IMR-90 (cell line): ENCODE measurements at regions not wholly inside any gene's neighbourhood (a gene's known extent, or its start where the extent isn't known, plus 50 kb on each side); places are given as distances from the start of the nearest gene placed in this dataset.

Experiments used
- ATAC-seq: fragments of 200-7000 bp; cut with Tn5 transposase; 2 replicates; pipeline ENCODE4 v1.9.1; 2020; ENCODE audit warnings: low read depth, mild to moderate bottlenecking, moderate library complexity
- BruUV-seq: library from RNA; stranded (reverse); fragments of 400-500 nt; replicated peaks from 2 replicates; lab custom pipeline; 2021; lab: Mats Ljungman, UMichigan
- CTCF ChIA-PET: fragments of 300-600 bp; formaldehyde crosslinking; extraction: SDS; loops from one replicate; lab custom pipeline; 2021; ENCODE audit warnings: antibody characterized with exemption; lab: Yijun Ruan, JAX
- POLR2A ChIA-PET: fragments of 300-600 bp; sonication (Branson Sonifier 250); formaldehyde crosslinking; loops from one replicate; lab custom pipeline; 2022; ENCODE audit warnings: antibody characterized with exemption; ENCODE audit not compliant: unreplicated experiment; lab: Charles Lee
- DNase-seq: peaks from one replicate; pipeline ENCODE4 v3.0.0; 2013
- H2AFZ ChIP-seq: replicated peaks from 2 replicates; pipeline ENCODE3; 2013; ENCODE audit warnings: low read length, mild to moderate bottlenecking; ENCODE audit not compliant: poor library complexity
- H2AK5ac ChIP-seq: 2 replicates; pipeline ENCODE4 v1.6.1; 2013; ENCODE audit warnings: low read depth, low read length, inconsistent platforms
- H2AK9ac ChIP-seq: replicated peaks from 2 replicates; pipeline ENCODE3; 2013; ENCODE audit warnings: mild to moderate bottlenecking, low read depth, low read length, moderate library complexity; ENCODE audit not compliant: poor library complexity
- H2BK120ac ChIP-seq: 2 replicates; pipeline ENCODE4 v1.6.1; 2013; ENCODE audit warnings: low read depth, low read length, inconsistent platforms
- H2BK15ac ChIP-seq: 3 replicates; pipeline ENCODE4 v1.6.1; 2013; ENCODE audit warnings: low read depth, low read length, inconsistent platforms
- H2BK20ac ChIP-seq: 2 replicates; pipeline ENCODE4 v1.6.1; 2013; ENCODE audit warnings: low read depth, mild to moderate bottlenecking, inconsistent platforms, low read length, moderate library complexity
- H2BK5ac ChIP-seq: 2 replicates; pipeline ENCODE4 v1.6.1; 2013; ENCODE audit warnings: mild to moderate bottlenecking, low read depth, low read length, inconsistent platforms; ENCODE audit not compliant: poor library complexity, severe bottlenecking
- H3K14ac ChIP-seq: replicated peaks from 2 replicates; pipeline ENCODE4 v1.6.1; 2013; ENCODE audit warnings: low read depth, low read length, inconsistent platforms
- H3K18ac ChIP-seq: 2 replicates; pipeline ENCODE4 v1.6.1; 2013; ENCODE audit warnings: low read depth, low read length, control low read depth
- H3K23ac ChIP-seq: 2 replicates; pipeline ENCODE4 v1.6.1; 2013; ENCODE audit warnings: low read depth, low read length, inconsistent platforms
- H3K27ac ChIP-seq: 2 replicates; pipeline ENCODE4 v1.5.1; 2013; ENCODE audit warnings: mild to moderate bottlenecking, control low read depth, low read length; ENCODE audit not compliant: insufficient read depth
- H3K27me3 ChIP-seq: 2 replicates; pipeline ENCODE4 v1.6.1; 2013; ENCODE audit warnings: low read length; ENCODE audit not compliant: control insufficient read depth, insufficient read depth
- H3K36me3 ChIP-seq: 2 replicates; pipeline ENCODE4 v1.6.1; 2013; ENCODE audit warnings: low read length, mixed read lengths; ENCODE audit not compliant: control insufficient read depth, insufficient read depth
- H3K4ac ChIP-seq: 2 replicates; pipeline ENCODE4 v1.6.1; 2013; ENCODE audit warnings: low read depth, low read length, inconsistent platforms
- H3K4me1 ChIP-seq: 2 replicates; pipeline ENCODE4 v1.6.1; 2013; ENCODE audit warnings: low read length, mixed read lengths; ENCODE audit not compliant: control insufficient read depth, insufficient read depth
- H3K4me2 ChIP-seq: 2 replicates; pipeline ENCODE4 v1.6.1; 2013; ENCODE audit warnings: low read depth, mild to moderate bottlenecking, control low read depth, low read length, moderate library complexity
- H3K4me3 ChIP-seq: 2 replicates; pipeline ENCODE4 v1.5.1; 2013; ENCODE audit warnings: low read depth, mild to moderate bottlenecking, control low read depth, low read length, moderate library complexity; ENCODE audit not compliant: insufficient read depth
- H3K56ac ChIP-seq: 2 replicates; pipeline ENCODE4 v1.6.1; 2013; ENCODE audit warnings: low read length, inconsistent platforms; ENCODE audit not compliant: insufficient read depth; ENCODE audit errors: extremely low read depth
- H3K79me1 ChIP-seq, 2 experiments: 2 replicates each; pipeline ENCODE4 v1.6.1; 2013; ENCODE audit warnings: low read length in 2 of 2, inconsistent platforms in 1 of 2, low read depth in 1 of 2
- H3K9ac ChIP-seq: 2 replicates; pipeline ENCODE4 v1.6.1; 2013; ENCODE audit warnings: low read depth, low read length, control low read depth
- H3K9me1 ChIP-seq: 2 replicates; pipeline ENCODE4 v1.6.1; 2013; ENCODE audit warnings: low read length, inconsistent platforms; ENCODE audit not compliant: insufficient read depth
- H3K9me3 ChIP-seq: 2 replicates; pipeline ENCODE4 v1.6.1; 2013; ENCODE audit warnings: low read length; ENCODE audit not compliant: control insufficient read depth, insufficient read depth
- H4K20me1 ChIP-seq: 2 replicates; pipeline ENCODE4 v1.6.1; 2013; ENCODE audit warnings: low read length, inconsistent platforms; ENCODE audit not compliant: insufficient read depth
- H4K5ac ChIP-seq: 2 replicates; pipeline ENCODE4 v1.6.1; 2013; ENCODE audit warnings: mild to moderate bottlenecking, low read depth, low read length, control low read depth
- H4K8ac ChIP-seq, 2 experiments: 2 replicates each; pipeline ENCODE4 v1.6.1; 2013; ENCODE audit warnings: low read depth in 2 of 2, low read length in 2 of 2, control low read depth in 1 of 2, inconsistent platforms in 1 of 2
- H4K91ac ChIP-seq: 2 replicates; pipeline ENCODE4 v1.6.1; 2013; ENCODE audit warnings: low read depth, low read length, inconsistent platforms; ENCODE audit not compliant: insufficient read depth
- BHLHE40 ChIP-seq: fragments of 150-350 bp; IDR thresholded peaks from 2 replicates; pipeline ENCODE4 v1.6.1; 2016; ENCODE audit warnings: mild to moderate bottlenecking, low read depth, low read length
- CEBPB ChIP-seq: IDR thresholded peaks from 2 replicates; pipeline ENCODE4 v1.6.1; 2012; ENCODE audit warnings: low read depth, low read length, improper control_type of control experiment
- CHD1 ChIP-seq: IDR thresholded peaks from 2 replicates; pipeline ENCODE4 v1.6.1; 2012; ENCODE audit warnings: low read depth, low read length, improper control_type of control experiment
- CTCF ChIP-seq: conservative IDR thresholded peaks from 2 replicates; pipeline ENCODE4 v1.5.1; 2012; ENCODE audit warnings: mild to moderate bottlenecking, low read depth, low read length, improper control_type of control experiment
- ELK1 ChIP-seq: fragments of 150-350 bp; IDR thresholded peaks from 2 replicates; pipeline ENCODE4 v1.6.1; 2016; ENCODE audit warnings: low read depth, mild to moderate bottlenecking, low read length, moderate library complexity, borderline replicate concordance
- FOS ChIP-seq: fragments of 150-350 bp; IDR thresholded peaks from 2 replicates; pipeline ENCODE4 v1.6.1; 2016; ENCODE audit warnings: low read depth, low read length
- MAFK ChIP-seq: IDR thresholded peaks from 2 replicates; pipeline ENCODE4 v1.6.1; 2012; ENCODE audit warnings: low read depth, low read length, improper control_type of control experiment
- MAZ ChIP-seq: IDR thresholded peaks from 2 replicates; pipeline ENCODE4 v1.6.1; 2012; ENCODE audit warnings: low read depth, mild to moderate bottlenecking, low read length, improper control_type of control experiment, moderate library complexity, borderline replicate concordance
- MXI1 ChIP-seq: IDR thresholded peaks from 2 replicates; pipeline ENCODE4 v1.6.1; 2012; ENCODE audit warnings: low read depth, mild to moderate bottlenecking, low read length, moderate library complexity, borderline replicate concordance
- NFE2L2 ChIP-seq: fragments of 150-350 bp; IDR thresholded peaks from 2 replicates; pipeline ENCODE4 v1.6.1; 2016; ENCODE audit warnings: low read depth, mild to moderate bottlenecking, low read length
- POLR2A ChIP-seq: IDR thresholded peaks from 2 replicates; pipeline ENCODE4 v1.6.1; 2012; ENCODE audit warnings: mild to moderate bottlenecking, low read depth, low read length
- RAD21 ChIP-seq: IDR thresholded peaks from 2 replicates; pipeline ENCODE4 v1.6.1; 2012; ENCODE audit warnings: low read length, improper control_type of control experiment
- RCOR1 ChIP-seq: IDR thresholded peaks from 2 replicates; pipeline ENCODE4 v1.6.1; 2012; ENCODE audit warnings: mild to moderate bottlenecking, low read length, improper control_type of control experiment; ENCODE audit not compliant: insufficient replicate concordance
- RFX5 ChIP-seq: IDR thresholded peaks from 2 replicates; pipeline ENCODE4 v1.8.0; 2012; ENCODE audit warnings: low read depth, mild to moderate bottlenecking, low read length, moderate library complexity
- SMC3 ChIP-seq: fragments of 150-350 bp; IDR thresholded peaks from 2 replicates; pipeline ENCODE4 v1.6.1; 2016; ENCODE audit warnings: low read depth, mild to moderate bottlenecking, antibody characterized with exemption, low read length, moderate library complexity
- USF2 ChIP-seq: fragments of 150-350 bp; IDR thresholded peaks from 2 replicates; pipeline ENCODE4 v1.6.1; 2017; ENCODE audit warnings: mild to moderate bottlenecking, antibody characterized with exemption, low read length, low read depth
- WGBS, 2 experiments: methylation state at CpG; one replicate each; pipeline versions ENCODE4 v1.1.5 to v1.1.7; 2013; ENCODE audit warnings: missing lambda C conversion rate in 2 of 2; ENCODE audit not compliant: insufficient read length in 1 of 2; ENCODE audit errors: extremely low coverage in 2 of 2; 5-methylcytosine and 5-hydroxymethylcytosine counted together
- dilution Hi-C: fragments of 300-500 bp; cut with HindIII; formaldehyde crosslinking; loops from one replicate; pipeline ENCODE4 v1.14.3; 2018; ENCODE audit warnings: low sequenced_read_pairs; ENCODE audit not compliant: unreplicated experiment
- in situ Hi-C: fragments of 300-500 bp; cut with MboI; formaldehyde crosslinking; loops from 3 replicates; pipeline ENCODE4 v1.14.3; 2019; ENCODE audit warnings: low sequenced_read_pairs, inconsistent platforms, mixed read lengths
- intact Hi-C: fragments of 100-400 bp; cut with micrococcal nuclease; formaldehyde crosslinking; loops from 2 replicates; pipeline ENCODE4 v1.10.0; 2022

GRCh38 chr13:53238261-53238660, 209.6 kb downstream of the OLFM4 start:
- no peak for DNase-seq
- CTCF ChIA-PET, result no interaction called here
- Histone ChIP-seq H3K4ac (no peak overlapping the region), H3K14ac (no peak overlapping the region), H3K4me2 (no peak overlapping the region), H3K36me3 (no peaks in the 10 kb centered on the region), H2BK120ac (no peak overlapping the region), H3K9me3 (peaks cover 2% of the 10 kb centered on the region; the same call in 1 of the 2 replicates), H3K79me1 (no peaks in the 10 kb centered on the region), H3K4me3 (no peak overlapping the region), H4K20me1 (no peaks in the 10 kb centered on the region), H2BK20ac (no peak overlapping the region), H3K27ac (no peak overlapping the region), H4K5ac (no peak overlapping the region), H2BK5ac (no peak overlapping the region), H3K23ac (no peak overlapping the region), H2AFZ (no peak overlapping the region), H3K4me1 (no peaks in the 10 kb centered on the region), H3K27me3 (no peaks in the 10 kb centered on the region), H3K56ac (no peak overlapping the region), H2AK9ac (no peak overlapping the region), H4K8ac (no peak overlapping the region), H2AK5ac (no peak overlapping the region), H3K9ac (no peak overlapping the region), H4K91ac (no peak overlapping the region), H2BK15ac (no peak overlapping the region), H3K18ac (no peak overlapping the region), H3K9me1 (no peaks in the 10 kb centered on the region)
- 11% methylated on average over 5 of the region's 10 CpGs; no CpG with 5 or more reads in 1 of the 2 experiments for WGBS, 2 experiments
- POLR2A ChIA-PET, result no interaction called here
- BruUV-seq, result no TSS peak
- ATAC-seq, result no peak
- intact Hi-C loops (no loop called here), in situ Hi-C loops (no loop called here), dilution Hi-C loops (no loop called here)
- TF ChIP-seq MXI1 (no peak), CTCF (no peak), RCOR1 (no peak), RFX5 (no peak), ELK1 (no peak), CHD1 (no peak), CEBPB (no peak), MAZ (no peak), FOS (no peak), RAD21 (no peak), USF2 (no peak), POLR2A (no peak), SMC3 (no peak), NFE2L2 (no peak), BHLHE40 (no peak), MAFK (no peak)
